ENCODE measurements at regions not wholly inside any gene's neighbourhood (a gene's known extent, or its start where the extent isn't known, plus 50 kb on each side); places are given as distances from the start of the nearest gene placed in this dataset.

DNA sequence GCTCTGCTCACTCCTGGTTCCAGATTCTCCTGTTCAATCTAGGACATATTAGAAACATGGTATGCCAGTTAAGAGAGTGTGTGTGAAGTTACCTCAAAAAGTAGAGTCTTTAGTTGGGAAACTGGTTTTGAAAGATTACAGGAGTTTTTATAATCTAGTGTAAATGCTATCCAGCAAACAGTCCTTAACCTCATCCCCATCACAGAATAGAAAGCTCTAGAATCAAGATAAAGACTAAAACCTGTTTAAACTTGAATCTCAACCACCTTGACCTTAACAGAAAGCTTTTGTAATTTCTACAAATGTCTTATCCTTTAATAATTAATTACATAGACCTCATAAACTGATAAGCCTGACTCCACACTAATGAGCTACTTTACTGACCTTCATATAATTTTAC, 1288.7 kb upstream of the SORCS1 start:
- no peak for DNase-seq

GRCh38 chr10:108452533-108452932, 1288.0 kb upstream of the SORCS1 start:
- no peak for DNase-seq

DNA sequence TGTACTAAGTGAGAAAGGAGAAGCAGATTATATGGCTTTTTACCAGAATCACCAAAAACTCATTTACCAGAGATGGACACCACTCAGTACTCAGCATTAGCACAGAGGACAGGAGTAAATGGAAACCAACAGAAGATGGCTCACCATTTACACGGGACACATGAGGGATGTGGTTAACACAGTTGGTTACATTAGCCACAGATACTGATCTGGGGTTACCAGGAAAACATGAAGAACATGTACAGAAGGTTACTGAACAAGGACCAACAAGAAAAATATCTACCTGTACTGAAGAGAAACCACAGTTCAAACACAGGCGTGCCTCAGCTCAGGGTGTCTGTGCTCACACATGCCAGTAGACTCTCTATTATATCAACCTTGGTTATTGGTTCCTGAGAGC, 1285.8 kb upstream of the SORCS1 start:
- DNase-seq: no peak

GRCh38 chr10:108445746-108446145, 1281.2 kb upstream of the SORCS1 start:
- no peak for DNase-seq

- DNase-seq: no peak
Measured at GRCh38 chr10:108443636-108444035, 1279.1 kb upstream of the SORCS1 start.

DNA sequence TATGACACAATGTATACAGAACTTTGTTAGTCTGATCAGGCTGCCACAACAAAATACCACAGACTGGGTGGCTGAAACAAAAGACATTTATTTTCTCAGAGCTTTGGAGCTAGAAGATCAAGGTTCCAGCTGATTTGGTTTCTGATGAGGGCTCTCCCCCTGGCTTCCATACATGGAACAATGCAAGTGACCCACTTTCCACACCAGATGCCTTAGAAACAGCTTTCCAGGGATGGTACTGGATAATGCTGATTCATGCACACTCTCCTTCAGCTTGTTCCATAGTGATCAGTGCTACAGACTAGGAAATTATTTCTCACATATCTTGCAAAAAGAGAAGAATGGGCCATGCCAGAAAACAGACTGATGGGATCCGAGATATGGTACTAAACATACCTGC, 1274.9 kb upstream of the SORCS1 start:
- DNase-seq: no peak

- no peak for DNase-seq
Measured at GRCh38 chr10:108436096-108436495, 1271.6 kb upstream of the SORCS1 start.

DNA sequence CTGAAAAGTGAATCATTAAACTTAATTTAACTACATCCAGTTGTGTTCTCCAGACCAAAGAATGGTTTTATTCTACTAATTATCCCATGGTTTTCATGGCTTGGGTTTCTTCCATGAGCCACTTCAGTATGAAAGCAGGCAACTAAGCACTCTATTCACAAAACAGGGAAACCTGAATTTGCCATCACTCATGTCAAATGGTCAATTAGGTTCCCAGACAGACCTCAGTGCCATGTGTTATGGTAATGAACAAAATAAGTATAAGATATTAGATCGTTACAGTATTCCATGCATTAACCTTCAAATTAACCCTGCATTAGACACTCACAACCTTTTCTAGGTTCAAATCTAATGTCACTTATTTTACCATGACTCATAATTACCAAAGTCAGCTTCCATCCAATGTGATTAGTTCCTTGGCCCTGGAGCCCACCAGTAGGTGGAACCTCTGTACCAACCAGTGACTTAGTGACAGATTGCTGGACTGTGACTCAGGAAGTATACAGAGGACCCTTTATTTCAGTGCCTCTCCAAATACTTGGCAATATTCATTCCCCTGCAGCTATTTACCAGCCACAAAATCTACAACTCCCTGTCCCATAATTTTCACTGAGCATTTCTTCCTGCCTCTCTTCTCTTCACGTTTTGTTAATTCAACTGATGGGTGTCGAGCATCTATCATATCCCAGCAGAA, 1270.2 kb upstream of the SORCS1 start:
- no peak for DNase-seq

GRCh38 chr10:108427146-108427545, 1262.6 kb upstream of the SORCS1 start:
- no peak for DNase-seq

- DNase-seq: no peak
Measured at GRCh38 chr10:108425283-108425964, 1260.9 kb upstream of the SORCS1 start.

DNA sequence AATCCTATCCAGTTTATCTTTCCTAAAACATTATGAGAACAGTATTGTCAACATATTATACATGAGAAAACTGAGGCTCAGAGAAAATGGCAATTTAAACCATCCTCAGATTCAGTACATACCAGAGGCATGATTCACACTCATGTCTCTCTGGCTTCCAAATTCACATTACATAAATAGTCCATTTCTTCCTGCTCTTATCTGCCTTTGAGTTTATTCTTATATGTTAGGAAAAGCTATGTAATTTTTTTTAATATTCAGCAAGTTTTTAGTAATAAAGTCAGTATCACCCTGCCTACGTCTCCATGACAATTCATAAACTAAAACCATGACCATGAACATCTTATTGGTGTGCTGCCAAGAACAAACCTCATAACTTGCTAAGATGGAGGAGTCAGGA, 1260.2 kb upstream of the SORCS1 start:
- no peak for DNase-seq

- DNase-seq: no peak
Measured at GRCh38 chr10:108422286-108422685, 1257.8 kb upstream of the SORCS1 start.

DNA sequence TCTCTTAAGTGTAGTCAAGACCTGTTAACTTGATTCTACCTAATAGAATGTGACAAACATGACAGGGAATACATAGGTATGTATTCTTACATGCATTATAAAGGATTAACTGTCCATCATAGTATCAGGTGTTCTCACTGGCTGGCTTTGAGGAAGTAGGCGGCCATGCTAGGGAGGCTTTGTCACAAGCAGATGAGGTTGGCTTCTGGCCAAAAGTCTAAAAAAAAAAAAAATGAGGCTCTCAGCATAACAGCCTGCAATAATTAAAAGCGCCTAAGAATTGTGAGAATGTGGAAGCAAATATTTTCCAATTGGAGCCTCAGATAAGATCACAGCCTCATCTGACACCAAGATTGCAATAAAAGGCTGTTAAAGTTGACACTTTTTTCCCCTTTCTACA, 1256.8 kb upstream of the SORCS1 start:
- DNase-seq: no peak

DNA sequence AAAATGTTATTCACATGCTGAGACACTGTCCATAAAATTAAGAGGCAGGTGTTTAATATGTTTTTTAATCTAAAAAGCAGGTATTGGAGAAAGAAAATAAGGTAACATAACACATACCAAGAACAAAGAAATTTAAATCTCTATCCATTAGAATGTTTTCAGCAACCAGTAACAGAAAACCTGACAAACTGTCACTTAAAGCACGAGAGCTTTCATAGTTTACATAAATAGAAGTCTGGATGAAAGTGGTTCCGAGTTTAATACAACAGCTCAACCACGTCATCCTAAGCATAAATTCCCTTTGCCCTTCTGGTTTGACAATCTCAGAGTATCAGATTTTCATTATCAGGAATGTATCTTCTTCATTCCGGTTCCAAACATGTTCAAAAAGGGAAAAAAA, 1249.4 kb upstream of the SORCS1 start:
- no peak for DNase-seq

DNA sequence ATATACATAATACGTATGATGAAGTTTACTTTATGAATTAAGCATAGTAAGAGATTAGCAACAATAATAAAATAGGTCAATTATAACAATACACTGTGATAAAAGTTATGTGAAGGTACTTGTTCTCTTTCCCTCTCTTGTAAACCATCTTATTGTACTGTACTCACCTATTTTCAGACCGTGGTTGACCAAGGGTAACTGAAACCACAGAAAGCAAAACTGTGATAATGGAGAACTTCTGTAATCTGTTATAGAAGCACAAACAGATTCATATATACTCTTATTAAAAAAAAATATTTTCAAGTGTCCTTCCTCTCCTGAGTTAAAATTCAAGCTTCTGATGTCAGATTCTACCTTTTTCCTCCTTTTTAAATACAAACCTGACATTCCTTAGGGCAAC, 1247.8 kb upstream of the SORCS1 start:
- DNase-seq: no peak

DNA sequence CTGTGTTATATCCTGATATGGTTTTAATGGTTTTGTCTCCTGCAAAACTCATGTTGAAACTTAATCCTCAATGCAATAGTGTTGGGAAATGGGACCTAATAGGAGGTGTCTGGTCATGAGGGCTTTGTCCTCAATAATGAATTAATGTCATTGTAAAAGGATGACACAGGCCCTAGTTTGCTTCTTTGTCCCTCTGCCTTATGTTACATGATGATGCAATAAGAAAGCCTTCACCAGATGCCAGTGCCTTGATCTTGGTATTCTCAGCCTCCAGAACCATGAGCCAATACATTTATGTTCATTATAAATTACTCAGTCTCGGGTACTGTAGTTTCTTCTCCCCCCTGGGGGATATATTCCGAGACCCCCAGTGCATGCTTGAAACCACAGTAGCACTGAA, 1247.4 kb upstream of the SORCS1 start:
- DNase-seq: no peak

DNA sequence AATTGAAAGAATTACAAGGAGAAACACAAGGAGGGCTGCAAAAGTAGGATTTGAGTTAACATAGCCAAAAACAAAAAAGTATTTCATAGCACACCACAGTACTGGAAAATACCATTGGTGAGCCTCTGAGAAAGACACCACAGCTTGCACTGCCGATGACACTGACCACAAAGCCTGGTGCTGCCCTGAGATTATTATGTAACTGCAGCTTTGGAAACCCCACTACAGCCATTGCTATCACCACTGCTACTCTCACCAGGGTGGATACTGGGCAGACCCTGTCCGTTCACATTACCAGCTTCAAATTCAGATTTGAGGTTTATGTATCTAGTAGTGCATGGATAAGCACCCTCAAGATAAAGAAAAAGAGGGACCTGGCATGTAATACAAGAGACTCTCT, 1246.7 kb upstream of the SORCS1 start:
- DNase-seq: no peak

DNA sequence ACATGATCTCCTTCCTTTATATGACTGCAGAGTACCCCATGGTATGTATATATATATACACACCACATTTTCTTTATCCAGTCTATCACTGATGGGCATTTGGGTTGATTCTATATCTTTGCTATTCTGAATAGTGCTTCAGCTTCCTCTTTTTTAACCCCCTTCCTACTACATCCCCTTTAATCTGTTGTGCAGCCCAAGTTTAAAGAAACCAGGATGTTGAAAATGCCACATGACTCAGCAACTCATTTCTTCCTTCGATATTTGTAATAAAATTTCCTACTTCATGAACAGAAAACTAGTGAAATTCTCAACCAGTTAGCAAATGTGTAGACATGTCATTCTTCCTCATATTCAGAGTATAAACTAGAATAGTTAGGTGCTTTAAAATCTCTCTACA, 1245.7 kb upstream of the SORCS1 start:
- DNase-seq: no peak

GRCh38 chr10:108409306-108409705, 1244.8 kb upstream of the SORCS1 start:
- no peak for DNase-seq

- no peak for DNase-seq
Measured at GRCh38 chr10:108404155-108404554, 1239.6 kb upstream of the SORCS1 start.

- no peak for DNase-seq
Measured at GRCh38 chr10:108399465-108399864, 1235.0 kb upstream of the SORCS1 start.

DNA sequence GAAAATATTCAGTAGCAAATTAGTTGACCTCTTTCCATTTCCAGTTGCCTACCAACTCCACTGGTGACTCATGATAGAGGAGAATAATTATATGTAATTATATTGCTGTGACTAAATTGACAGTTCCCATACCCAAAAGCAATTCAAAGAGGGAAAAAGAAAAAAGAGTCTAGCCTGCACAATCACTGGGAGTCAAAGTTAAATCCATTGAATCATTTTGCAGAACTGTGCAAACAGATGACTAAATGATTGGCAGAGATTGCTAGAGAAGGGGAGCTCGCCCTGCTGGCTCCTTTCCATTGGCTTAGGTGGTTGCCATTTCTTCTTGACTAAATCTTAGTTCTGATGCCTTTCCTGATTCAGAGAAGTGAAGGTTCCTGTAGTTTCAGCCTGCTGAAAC, 1228.6 kb upstream of the SORCS1 start:
- no peak for DNase-seq

- no peak for DNase-seq
Measured at GRCh38 chr10:108392286-108392685, 1227.8 kb upstream of the SORCS1 start.

DNA sequence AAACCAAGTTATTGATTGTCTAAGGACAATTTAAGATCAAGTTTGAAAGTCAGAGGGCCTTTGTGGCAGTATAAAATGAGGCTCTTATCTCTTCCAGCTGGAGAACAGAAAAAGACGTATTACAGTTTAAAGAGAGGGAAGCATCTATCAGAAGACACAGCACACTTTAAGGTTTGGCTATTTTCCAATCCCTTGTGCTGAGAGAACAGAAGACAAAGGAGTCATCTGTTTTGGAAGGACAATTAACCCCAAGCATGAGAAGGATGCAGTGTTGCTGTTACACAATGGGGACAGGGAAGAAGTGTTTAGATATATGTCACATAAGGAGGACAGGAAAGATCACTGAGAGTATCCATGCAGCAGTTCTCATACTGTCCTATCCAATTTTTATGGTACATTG, 1224.2 kb upstream of the SORCS1 start:
- DNase-seq: no peak

DNA sequence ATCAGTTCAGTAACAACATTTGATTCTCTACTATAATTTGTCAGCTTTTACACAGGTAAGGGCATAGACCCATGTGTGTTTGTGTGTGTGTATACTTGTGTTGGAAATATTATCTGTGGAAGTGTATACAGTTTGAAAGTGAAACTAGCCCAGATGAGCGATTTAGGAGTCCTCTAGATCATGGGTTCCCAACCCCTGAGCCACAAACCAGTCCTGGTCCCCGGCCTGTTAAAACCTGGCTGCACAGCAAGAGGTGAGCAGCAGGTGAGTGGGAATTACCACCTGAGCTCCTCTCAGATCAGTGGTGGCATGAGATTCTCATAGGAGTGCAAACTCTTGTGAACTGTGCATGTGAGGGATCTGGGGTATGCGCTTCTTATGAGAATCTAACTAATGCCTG, 1221.5 kb upstream of the SORCS1 start:
- no peak for DNase-seq
